Parathyroid adenoma (tissue), 2 donors: ENCODE measurements at regions not wholly inside any gene's neighbourhood (a gene's known extent, or its start where the extent isn't known, plus 50 kb on each side); places are given as distances from the start of the nearest gene placed in this dataset.
"Not testable (repeated sequence)": the region's sequence is repeated elsewhere in the genome, so short reads cannot be mapped to it uniquely, and the experiment has no call there.

Experiments
- H2AFZ ChIP-seq: fragments of 300-600 bp; sonication (generic); one replicate; pipeline ENCODE4 v1.7.0; 2017; ENCODE audit warnings: antibody characterized with exemption, mild to moderate bottlenecking
- H3K27ac ChIP-seq: fragments of 300-600 bp; sonication (generic); one replicate; pipeline ENCODE4 v1.7.0; 2017
- H3K27me3 ChIP-seq: fragments of 300-600 bp; sonication (generic); one replicate; pipeline ENCODE4 v1.7.0; 2017; ENCODE audit warnings: low read length; ENCODE audit not compliant: control insufficient read depth, insufficient read depth
- H3K36me3 ChIP-seq: fragments of 300-600 bp; sonication (generic); one replicate; pipeline ENCODE4 v1.7.0; 2017; ENCODE audit warnings: low read length; ENCODE audit not compliant: control insufficient read depth, insufficient read depth
- H3K4me1 ChIP-seq: fragments of 300-600 bp; sonication (generic); one replicate; pipeline ENCODE4 v1.7.0; 2017; ENCODE audit warnings: control low read depth
- H3K4me2 ChIP-seq: fragments of 300-600 bp; sonication (generic); one replicate; pipeline ENCODE4 v1.7.0; 2017; ENCODE audit warnings: low read length
- H3K4me3 ChIP-seq: fragments of 300-600 bp; sonication (generic); one replicate; pipeline ENCODE4 v1.7.0; 2017; ENCODE audit warnings: low read depth, low read length
- H3K79me2 ChIP-seq: fragments of 300-600 bp; sonication (generic); one replicate; pipeline ENCODE4 v1.7.0; 2017; ENCODE audit warnings: control low read depth
- H3K9ac ChIP-seq: fragments of 300-600 bp; sonication (generic); one replicate; pipeline ENCODE4 v1.7.0; 2017; ENCODE audit warnings: mild to moderate bottlenecking
- H3K9me3 ChIP-seq: fragments of 300-600 bp; sonication (generic); one replicate; pipeline ENCODE4 v1.7.0; 2017; ENCODE audit warnings: low read length; ENCODE audit not compliant: control insufficient read depth
- TF ChIP-seq, protein P1 (sequence below): fragments of 300-600 bp; sonication (generic); IDR thresholded peaks from one replicate; pipeline ENCODE4 v1.7.0; 2017; ENCODE audit warnings: antibody characterized with exemption, mild to moderate bottlenecking
- donor health status: primary hyperparathyroidism.

DNA sequence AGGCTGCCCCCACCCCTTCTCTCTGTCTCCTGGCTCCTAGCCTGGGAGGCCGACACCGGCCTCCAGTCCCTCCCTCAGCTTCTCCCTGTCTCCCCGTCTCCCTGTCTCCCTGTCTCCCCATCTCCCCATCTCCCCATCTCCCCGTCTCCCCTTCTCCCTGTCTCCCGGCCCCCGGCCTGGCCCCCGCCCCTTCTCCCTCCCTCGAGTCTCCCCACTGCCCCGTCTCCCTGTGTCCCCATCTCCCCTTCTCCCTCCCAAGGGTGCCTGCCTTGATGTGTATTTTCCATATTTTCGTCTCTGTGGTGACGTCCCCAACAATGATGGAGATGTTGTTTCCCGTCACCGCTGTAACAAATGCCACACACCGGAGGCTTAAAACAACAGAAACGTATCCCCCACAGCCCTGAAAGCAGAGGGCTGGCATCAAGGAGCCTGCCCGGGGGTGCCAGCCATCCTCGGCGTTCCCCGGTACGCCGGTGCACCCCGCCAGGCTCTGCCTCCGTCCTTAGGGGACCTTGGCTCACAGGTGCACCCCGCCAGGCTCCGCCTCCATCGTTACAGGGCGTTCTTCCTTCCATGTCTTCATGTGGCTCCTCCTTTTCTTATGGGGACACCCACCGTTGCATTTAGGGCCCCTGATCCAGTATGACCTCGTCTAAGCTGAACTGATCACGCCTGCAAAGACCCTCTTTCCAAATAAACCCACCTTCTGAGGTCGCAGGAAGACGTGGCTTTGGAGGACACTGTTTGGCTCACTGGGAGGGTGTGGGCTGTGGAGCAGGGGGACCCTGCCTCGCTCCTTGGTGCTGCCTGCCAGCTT, 151.6 kb downstream of the NPIPB11 start:
- TF ChIP-seq, protein P1, sequence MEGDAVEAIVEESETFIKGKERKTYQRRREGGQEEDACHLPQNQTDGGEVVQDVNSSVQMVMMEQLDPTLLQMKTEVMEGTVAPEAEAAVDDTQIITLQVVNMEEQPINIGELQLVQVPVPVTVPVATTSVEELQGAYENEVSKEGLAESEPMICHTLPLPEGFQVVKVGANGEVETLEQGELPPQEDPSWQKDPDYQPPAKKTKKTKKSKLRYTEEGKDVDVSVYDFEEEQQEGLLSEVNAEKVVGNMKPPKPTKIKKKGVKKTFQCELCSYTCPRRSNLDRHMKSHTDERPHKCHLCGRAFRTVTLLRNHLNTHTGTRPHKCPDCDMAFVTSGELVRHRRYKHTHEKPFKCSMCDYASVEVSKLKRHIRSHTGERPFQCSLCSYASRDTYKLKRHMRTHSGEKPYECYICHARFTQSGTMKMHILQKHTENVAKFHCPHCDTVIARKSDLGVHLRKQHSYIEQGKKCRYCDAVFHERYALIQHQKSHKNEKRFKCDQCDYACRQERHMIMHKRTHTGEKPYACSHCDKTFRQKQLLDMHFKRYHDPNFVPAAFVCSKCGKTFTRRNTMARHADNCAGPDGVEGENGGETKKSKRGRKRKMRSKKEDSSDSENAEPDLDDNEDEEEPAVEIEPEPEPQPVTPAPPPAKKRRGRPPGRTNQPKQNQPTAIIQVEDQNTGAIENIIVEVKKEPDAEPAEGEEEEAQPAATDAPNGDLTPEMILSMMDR = no peak
- H3K27ac ChIP-seq = no peak overlapping the region

DNA sequence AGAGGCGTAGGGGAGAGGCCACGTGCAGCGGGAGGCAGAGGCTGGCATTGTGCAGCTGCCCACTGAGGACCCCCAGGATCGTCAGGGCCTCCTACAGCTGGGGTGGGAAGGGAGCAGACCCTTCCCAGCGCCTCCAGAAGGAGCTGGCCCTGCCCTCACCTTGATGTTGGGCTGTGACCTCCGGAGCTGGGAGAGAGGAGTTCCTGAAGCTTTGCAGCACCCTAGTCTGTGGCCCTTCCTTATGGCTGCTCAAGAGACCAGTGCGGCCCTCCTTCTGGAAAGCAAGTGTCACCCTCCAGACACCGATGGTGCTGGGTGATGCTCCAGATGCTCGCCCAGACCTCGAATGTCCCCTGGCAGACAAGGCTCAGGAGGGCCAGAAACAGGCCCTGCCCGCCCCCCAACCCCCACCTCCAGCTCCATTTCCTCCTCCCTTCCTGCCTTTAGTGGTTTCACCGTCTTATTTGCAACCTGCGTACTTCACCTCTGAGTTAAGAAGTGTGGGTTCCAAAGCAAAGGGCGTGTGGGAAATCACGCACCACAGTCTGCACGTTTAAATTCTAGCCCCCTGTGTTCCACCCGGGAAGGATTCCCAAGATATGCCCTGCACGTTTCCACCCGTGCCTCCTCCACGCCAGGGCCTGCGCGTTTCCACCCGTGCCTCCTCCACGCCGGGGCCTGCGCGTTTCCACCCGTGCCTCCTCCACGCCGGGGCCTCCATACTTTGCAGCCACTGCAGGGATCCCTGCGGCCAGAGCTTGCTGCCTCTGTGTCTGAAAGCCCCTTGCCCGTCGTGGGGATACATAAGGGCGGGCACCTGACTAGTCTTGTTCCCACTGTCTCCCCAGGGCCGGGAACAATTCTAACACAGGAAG, 152.6 kb downstream of the NPIPB11 start:
- H3K27ac ChIP-seq = not testable (repeated sequence)

More for the DNA sequence above, 151.6 kb downstream of the NPIPB11 start:
- Histone ChIP-seq H3K4me2 (no peak overlapping the region), H3K79me2 (no peaks in the 10 kb centered on the region), H3K36me3 (no peaks in the 10 kb centered on the region), H3K4me3 (no peak overlapping the region), H3K27me3 (no peaks in the 10 kb centered on the region), H3K4me1 (peaks cover 7% of the 10 kb centered on the region), H3K9me3 (no peaks in the 10 kb centered on the region), H2AFZ (no peak overlapping the region), H3K9ac (no peak overlapping the region)

DNA sequence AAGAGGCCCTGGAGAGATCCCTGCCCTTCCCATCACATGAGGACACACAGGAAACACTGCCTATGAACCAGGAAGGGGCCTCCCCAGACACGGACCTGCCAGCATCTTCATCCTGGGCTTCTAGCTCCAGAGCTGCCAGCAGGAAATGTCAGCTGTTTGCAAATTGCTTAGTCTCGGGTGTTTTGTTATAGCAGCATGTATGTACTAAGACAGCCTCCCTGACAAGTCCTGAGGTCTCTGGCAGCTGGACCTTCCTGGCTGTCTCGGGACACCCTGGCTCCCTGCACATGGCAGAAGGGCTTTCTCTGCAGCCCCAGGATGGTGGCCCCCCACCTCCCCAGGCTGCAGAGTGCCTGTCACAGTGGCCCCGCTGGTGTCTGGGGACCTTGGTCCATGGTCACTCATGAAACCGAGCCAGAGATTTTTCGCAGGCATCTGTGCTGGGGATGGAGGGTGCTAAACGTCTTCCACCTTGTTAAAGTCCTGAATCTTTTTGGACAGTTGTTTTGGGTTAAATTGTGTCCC, 153.4 kb downstream of the NPIPB11 start:
- H3K36me3 ChIP-seq, H3K4me2 ChIP-seq, H3K27me3 ChIP-seq, H3K9ac ChIP-seq, H3K79me2 ChIP-seq, H3K4me3 ChIP-seq, H3K4me1 ChIP-seq, H3K9me3 ChIP-seq, H2AFZ ChIP-seq, H3K27ac ChIP-seq: not testable (repeated sequence)

More for the DNA sequence above, 152.6 kb downstream of the NPIPB11 start:
- H3K27me3 ChIP-seq, H3K9me3 ChIP-seq, H3K4me1 ChIP-seq, H3K4me3 ChIP-seq, H2AFZ ChIP-seq, H3K36me3 ChIP-seq, H3K4me2 ChIP-seq, H3K79me2 ChIP-seq, H3K9ac ChIP-seq: not testable (repeated sequence)

DNA sequence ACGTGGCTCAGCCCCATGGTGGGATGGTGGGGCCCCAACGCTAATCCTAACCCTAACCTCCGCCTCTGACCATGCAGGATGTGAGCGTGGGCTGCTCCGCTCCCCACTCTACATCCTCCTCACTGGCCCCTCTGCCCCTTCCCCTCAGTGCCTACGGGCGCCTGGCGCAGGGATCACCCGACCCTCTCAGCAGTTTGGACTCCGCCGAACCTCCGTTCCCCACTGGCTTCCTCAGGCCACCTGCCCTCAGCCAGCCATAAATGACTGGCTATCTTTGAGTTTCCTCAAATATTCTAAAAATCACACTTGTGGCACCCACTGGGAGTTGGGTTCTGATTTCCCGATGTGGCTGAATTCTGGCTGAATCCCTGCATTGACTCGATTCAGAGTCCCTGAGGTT, 154.2 kb downstream of the NPIPB11 start:
- H3K4me3 ChIP-seq, H3K9ac ChIP-seq: not testable (repeated sequence)

DNA sequence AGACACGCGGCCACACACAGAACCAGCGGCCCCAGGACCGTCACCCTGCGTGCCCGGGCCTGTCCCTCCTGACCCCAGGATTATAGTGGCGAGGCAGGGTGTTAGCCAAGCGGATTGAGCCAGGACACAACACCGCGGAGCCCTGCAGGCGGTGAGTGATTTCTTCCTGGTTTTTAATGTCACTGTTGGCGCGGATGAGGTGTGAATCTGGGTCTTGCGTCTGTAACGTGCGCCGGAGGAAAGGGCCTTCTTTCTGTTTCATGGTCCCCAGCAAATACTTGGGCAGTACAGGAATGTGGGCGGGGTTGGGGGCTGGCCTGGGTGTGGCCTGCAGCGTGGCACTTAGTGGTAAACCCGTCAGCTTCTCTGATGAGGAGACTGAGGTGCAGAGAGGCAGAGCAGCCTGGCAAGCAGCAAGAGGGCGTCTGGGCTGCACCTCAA, 154.9 kb downstream of the NPIPB11 start:
- H3K9me3 ChIP-seq, H3K4me2 ChIP-seq, H3K36me3 ChIP-seq, H3K4me1 ChIP-seq, H3K4me3 ChIP-seq, H3K27ac ChIP-seq, H3K9ac ChIP-seq, H2AFZ ChIP-seq, H3K79me2 ChIP-seq, H3K27me3 ChIP-seq: not testable (repeated sequence)

More for the DNA sequence above, 154.2 kb downstream of the NPIPB11 start:
- H3K9me3 ChIP-seq, H2AFZ ChIP-seq, H3K4me2 ChIP-seq, H3K4me1 ChIP-seq, H3K27me3 ChIP-seq, H3K79me2 ChIP-seq, H3K36me3 ChIP-seq, H3K27ac ChIP-seq: not testable (repeated sequence)

DNA sequence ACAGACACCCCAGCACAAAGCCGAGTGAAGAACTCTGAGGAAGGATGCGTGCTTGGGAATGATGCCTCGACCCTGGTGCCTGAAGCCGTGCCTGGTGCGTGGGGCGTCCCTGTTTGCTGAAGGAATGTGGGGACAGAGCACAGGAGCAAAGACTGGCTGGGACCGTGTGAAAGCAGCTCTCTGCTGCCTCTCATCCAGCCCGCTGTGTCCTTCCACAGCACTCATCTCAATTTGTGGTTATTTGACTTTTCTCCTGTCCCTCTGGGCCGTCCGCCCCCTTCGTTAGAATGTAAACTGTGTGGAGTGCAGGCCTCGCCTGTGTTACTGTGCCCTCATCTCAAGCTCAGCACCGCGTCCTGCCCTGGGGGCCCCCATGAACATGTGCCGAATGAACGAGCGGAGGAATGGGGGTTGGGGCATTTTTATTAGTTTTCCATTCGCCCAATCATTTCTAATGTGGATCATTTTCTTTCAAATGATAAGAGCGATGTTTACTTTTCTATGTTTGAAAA, 155.5 kb downstream of the NPIPB11 start:
- H3K4me3 ChIP-seq, H2AFZ ChIP-seq, H3K4me1 ChIP-seq, H3K27me3 ChIP-seq, H3K27ac ChIP-seq, H3K36me3 ChIP-seq, H3K4me2 ChIP-seq, H3K9ac ChIP-seq, H3K79me2 ChIP-seq, H3K9me3 ChIP-seq: not testable (repeated sequence)

DNA sequence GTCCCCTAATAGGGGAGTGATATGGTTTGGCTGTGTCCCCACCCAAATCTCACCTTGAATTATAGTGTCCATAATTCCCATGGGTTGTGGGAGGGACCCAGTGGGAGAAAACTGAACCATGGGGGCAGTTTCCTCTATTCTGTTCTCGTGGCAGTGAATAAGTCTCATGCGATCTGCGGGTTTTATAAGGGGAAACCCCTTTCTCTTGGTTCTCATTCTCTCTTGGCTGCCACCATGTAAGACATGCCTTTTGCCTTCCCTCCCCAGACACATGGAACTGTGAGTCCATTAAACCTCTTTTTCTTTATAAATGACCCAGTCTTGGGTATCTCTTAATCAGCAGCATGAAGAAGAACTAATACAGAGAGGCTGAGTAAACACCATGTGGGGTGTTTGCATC, 156.0 kb downstream of the NPIPB11 start:
- not testable (repeated sequence) for H2AFZ ChIP-seq, H3K9me3 ChIP-seq, H3K4me3 ChIP-seq, H3K9ac ChIP-seq, H3K36me3 ChIP-seq, H3K79me2 ChIP-seq, H3K4me2 ChIP-seq, H3K27me3 ChIP-seq, H3K4me1 ChIP-seq, H3K27ac ChIP-seq

DNA sequence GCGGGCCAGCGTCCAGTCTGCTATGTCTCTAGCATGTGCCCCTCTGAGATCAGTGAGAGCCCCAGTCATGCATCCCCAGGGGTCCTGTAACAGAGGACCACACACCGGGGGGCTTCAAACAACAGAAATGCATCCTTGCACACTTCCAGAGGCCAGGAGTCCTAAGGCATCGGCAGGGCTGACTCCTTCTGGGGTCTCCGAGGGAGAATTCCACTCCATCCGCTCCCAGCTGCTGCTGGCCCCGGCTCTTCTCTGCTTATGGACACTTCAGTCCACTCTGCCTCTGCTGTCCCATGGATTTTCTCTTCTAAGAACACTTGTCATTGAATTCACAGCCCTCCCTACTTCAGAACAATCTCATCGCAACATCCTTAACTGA, 157.6 kb downstream of the NPIPB11 start:
- not testable (repeated sequence) for H3K27me3 ChIP-seq, H3K9me3 ChIP-seq, H3K27ac ChIP-seq, H2AFZ ChIP-seq, H3K9ac ChIP-seq, H3K4me1 ChIP-seq, H3K79me2 ChIP-seq, H3K4me3 ChIP-seq, H3K4me2 ChIP-seq, H3K36me3 ChIP-seq

DNA sequence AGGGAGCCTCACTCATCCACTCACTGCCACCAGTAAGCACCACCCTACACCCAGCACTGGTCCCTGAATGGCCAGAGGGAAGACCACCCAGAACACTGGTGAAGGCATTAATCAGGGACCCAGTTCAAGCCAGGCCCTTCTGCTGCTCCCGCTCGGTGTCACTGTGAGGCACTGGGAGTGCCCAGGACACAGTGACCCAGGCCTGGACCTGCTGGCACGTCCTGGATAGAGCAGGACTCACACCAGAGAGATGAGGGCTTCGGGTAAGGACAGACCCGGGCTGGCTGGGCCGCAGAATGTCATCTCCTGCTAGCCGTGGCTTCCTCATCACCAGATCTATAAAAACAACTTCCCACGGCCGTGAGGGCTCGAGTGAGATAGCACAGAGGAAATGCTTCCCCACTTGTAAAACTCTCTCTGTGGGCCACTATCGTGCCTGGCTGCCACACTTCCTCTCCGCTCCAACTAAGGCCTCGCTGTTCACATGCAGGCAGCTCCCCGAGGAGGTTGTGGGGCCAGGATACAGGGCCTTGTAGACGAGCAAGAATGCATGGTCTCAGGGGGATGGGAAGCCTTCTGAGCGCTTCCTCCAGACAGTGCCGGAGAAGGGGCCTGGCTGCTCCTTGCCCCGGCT, 158.1 kb downstream of the NPIPB11 start:
- H3K79me2 ChIP-seq, H3K9me3 ChIP-seq, H3K4me3 ChIP-seq, H3K9ac ChIP-seq, H3K27me3 ChIP-seq, H3K36me3 ChIP-seq, H3K4me2 ChIP-seq, H2AFZ ChIP-seq, H3K4me1 ChIP-seq: not testable (repeated sequence)
- peak overlapping the region; percentile 15 for H3K27ac ChIP-seq
